Astrocyte (in vitro differentiated cells and primary cell): ENCODE measurements at regions not wholly inside any gene's neighbourhood (a gene's known extent, or its start where the extent isn't known, plus 50 kb on each side); places are given as distances from the start of the nearest gene placed in this dataset.

ENCODE experiments used
- DNase-seq: peaks from one replicate; pipeline ENCODE4 v3.0.0-alpha.2; 2010; ENCODE audit warnings: low read depth
- FAIRE-seq: peaks from 2 replicates; lab custom pipeline; 2011; peaks lifted over from hg19 to GRCh38; lab: Jason Lieb, UNC
- H2AFZ ChIP-seq: 2 replicates; pipeline ENCODE4 v1.6.0; 2012; ENCODE audit warnings: low read depth, low read length, inconsistent platforms
- H3K27ac ChIP-seq: 2 replicates; pipeline ENCODE4 v1.5.1; 2011; ENCODE audit warnings: low read depth, low read length, inconsistent platforms
- H3K27me3 ChIP-seq: 2 replicates; pipeline ENCODE4 v1.6.0; 2011; ENCODE audit warnings: low read length, inconsistent platforms; ENCODE audit not compliant: insufficient read depth
- H3K36me3 ChIP-seq: 2 replicates; pipeline ENCODE4 v1.5.1; 2011; ENCODE audit warnings: low read length, inconsistent platforms; ENCODE audit not compliant: insufficient read depth
- H3K4me1 ChIP-seq: 2 replicates; pipeline ENCODE4 v1.5.1; 2011; ENCODE audit warnings: low read length, inconsistent platforms; ENCODE audit not compliant: insufficient read depth
- H3K4me2 ChIP-seq: 2 replicates; pipeline ENCODE4 v1.6.0; 2012; ENCODE audit warnings: low read length, inconsistent platforms
- H3K4me3 ChIP-seq: 2 replicates; pipeline ENCODE4 v1.5.1; 2011; ENCODE audit warnings: low read depth, mild to moderate bottlenecking, low read length, inconsistent platforms; ENCODE audit not compliant: insufficient read depth
- H3K79me2 ChIP-seq: 2 replicates; pipeline ENCODE4 v1.6.0; 2012; ENCODE audit warnings: mild to moderate bottlenecking, low read length, inconsistent platforms; ENCODE audit not compliant: insufficient read depth
- H3K9ac ChIP-seq: 2 replicates; pipeline ENCODE4 v1.6.0; 2012; ENCODE audit warnings: mild to moderate bottlenecking, low read length, inconsistent platforms
- H3K9me3 ChIP-seq: 2 replicates; pipeline ENCODE4 v1.5.1; 2012; ENCODE audit warnings: low read depth, mild to moderate bottlenecking, low read length, inconsistent platforms; ENCODE audit not compliant: insufficient read depth
- H4K20me1 ChIP-seq: 2 replicates; pipeline ENCODE4 v1.6.0; 2012; ENCODE audit warnings: low read length, inconsistent platforms; ENCODE audit not compliant: insufficient read depth
- H3K27ac Mint-ChIP-seq: one replicate; pipeline ENCODE4 v1.8.0; 2021; ENCODE audit warnings: mild to moderate bottlenecking, mixed read lengths; ENCODE audit not compliant: unreplicated experiment
- H3K27me3 Mint-ChIP-seq: one replicate; pipeline ENCODE4 v1.8.0; 2021; ENCODE audit warnings: low read depth, mixed read lengths; ENCODE audit not compliant: unreplicated experiment
- H3K36me3 Mint-ChIP-seq: one replicate; pipeline ENCODE4 v1.8.0; 2021; ENCODE audit warnings: low read depth, mixed read lengths; ENCODE audit not compliant: unreplicated experiment
- H3K4me1 Mint-ChIP-seq: one replicate; pipeline ENCODE4 v1.8.0; 2021; ENCODE audit warnings: low read depth, mixed read lengths; ENCODE audit not compliant: unreplicated experiment
- H3K4me3 Mint-ChIP-seq: one replicate; pipeline ENCODE4 v1.8.0; 2021; ENCODE audit warnings: mild to moderate bottlenecking, moderate library complexity, mixed read lengths; ENCODE audit not compliant: unreplicated experiment
- H3K9me3 Mint-ChIP-seq: one replicate; pipeline ENCODE4 v1.8.0; 2021; ENCODE audit warnings: mild to moderate bottlenecking, mixed read lengths; ENCODE audit not compliant: unreplicated experiment
- EZH2 ChIP-seq: IDR thresholded peaks from 2 replicates; pipeline ENCODE4 v1.6.1; 2012; ENCODE audit warnings: mild to moderate bottlenecking, low read length, inconsistent platforms; ENCODE audit not compliant: insufficient read depth
- TF ChIP-seq, protein P1 (sequence below): IDR thresholded peaks from 2 replicates; pipeline ENCODE4 v1.5.1; 2011; ENCODE audit warnings: low read depth, mild to moderate bottlenecking, inconsistent platforms, low read length, moderate library complexity; ENCODE audit not compliant: insufficient read depth

DNA sequence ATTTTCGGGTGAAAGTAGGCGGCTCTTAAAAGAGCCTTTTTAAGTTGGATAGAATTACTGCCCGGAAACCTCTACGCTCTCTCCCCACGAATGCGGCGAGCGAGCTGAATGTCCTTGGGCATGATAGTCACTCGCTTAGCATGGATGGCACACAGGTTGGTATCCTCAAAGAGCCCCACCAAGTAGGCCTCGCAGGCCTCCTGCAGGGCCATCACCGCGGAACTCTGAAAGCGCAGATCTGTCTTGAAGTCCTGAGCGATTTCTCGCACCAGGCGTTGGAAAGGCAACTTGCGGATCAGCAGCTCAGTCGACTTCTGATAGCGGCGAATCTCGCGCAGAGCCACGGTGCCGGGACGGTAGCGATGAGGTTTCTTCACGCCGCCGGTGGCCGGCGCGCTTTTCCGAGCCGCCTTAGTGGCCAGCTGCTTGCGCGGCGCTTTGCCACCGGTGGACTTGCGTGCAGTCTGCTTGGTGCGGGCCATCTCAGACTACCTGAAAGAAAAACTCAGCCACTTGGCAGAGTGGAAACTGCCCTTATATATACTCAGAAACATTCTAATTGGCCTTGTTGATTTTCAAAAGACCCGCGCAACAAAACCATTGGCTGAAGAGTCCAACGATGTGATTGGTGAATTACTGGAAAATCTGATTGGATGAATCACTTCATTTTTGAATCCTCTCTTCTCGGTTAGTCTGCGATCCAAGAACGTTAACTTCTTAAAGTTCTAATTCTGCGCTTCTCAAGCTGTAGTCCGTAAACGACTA, 93.9 kb upstream of the BTN3A2 start:
- Histone ChIP-seq H3K4me2 (peak overlapping the region; percentile 90), H3K4me3 (peak overlapping the region; percentile 73), H2AFZ (peak overlapping the region; percentile 79), H4K20me1 (no peaks in the 10 kb centered on the region), H3K27ac (peak overlapping the region; percentile 78), H3K9me3 (no peaks in the 10 kb centered on the region), H3K36me3 (no peaks in the 10 kb centered on the region), H3K4me1 (peaks cover 26% of the 10 kb centered on the region), H3K79me2 (no peaks in the 10 kb centered on the region), H3K27me3 (no peaks in the 10 kb centered on the region), H3K9ac (peak overlapping the region; percentile 88)
- Mint-ChIP-seq H3K4me1 (peaks cover 7% of the 10 kb centered on the region), H3K4me3 (no peak overlapping the region), H3K36me3 (no peaks in the 10 kb centered on the region), H3K27me3 (no peaks in the 10 kb centered on the region), H3K27ac (peak overlapping the region; percentile 86), H3K9me3 (no peaks in the 10 kb centered on the region)
- DNase-seq (peak; percentile 76), FAIRE-seq (no peak)
- TF ChIP-seq, protein P1, sequence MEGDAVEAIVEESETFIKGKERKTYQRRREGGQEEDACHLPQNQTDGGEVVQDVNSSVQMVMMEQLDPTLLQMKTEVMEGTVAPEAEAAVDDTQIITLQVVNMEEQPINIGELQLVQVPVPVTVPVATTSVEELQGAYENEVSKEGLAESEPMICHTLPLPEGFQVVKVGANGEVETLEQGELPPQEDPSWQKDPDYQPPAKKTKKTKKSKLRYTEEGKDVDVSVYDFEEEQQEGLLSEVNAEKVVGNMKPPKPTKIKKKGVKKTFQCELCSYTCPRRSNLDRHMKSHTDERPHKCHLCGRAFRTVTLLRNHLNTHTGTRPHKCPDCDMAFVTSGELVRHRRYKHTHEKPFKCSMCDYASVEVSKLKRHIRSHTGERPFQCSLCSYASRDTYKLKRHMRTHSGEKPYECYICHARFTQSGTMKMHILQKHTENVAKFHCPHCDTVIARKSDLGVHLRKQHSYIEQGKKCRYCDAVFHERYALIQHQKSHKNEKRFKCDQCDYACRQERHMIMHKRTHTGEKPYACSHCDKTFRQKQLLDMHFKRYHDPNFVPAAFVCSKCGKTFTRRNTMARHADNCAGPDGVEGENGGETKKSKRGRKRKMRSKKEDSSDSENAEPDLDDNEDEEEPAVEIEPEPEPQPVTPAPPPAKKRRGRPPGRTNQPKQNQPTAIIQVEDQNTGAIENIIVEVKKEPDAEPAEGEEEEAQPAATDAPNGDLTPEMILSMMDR, result no peak
- TF ChIP-seq EZH2, result no peak

DNA sequence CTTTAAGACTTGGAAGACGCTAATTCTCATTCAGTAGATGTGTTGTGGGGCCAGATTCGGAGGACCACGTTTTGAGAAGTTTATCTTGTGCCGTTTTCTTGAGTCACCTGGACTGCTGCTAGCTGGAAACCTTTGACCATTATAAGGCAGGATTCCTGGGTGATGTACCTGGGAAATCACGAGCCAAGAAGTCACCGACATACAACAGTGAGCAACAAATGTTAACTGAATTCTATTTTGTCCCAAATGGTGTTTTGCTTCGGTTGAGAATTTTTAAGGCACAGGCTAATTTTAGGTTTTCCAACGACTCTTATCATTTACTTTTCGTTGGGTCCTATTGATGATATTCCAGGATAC, 93.4 kb upstream of the BTN3A2 start:
- H3K27me3 ChIP-seq, result no peaks in the 10 kb centered on the region
- no peaks in the 10 kb centered on the region for H3K36me3 ChIP-seq
- Mint-ChIP-seq H3K4me3 (no peak overlapping the region), H3K4me1 (peaks cover 7% of the 10 kb centered on the region), H3K27ac (peak overlapping the region; percentile 86), H3K9me3 (no peaks in the 10 kb centered on the region), H3K36me3 (no peaks in the 10 kb centered on the region), H3K27me3 (no peaks in the 10 kb centered on the region)
- H3K4me1 ChIP-seq, result peaks cover 26% of the 10 kb centered on the region
- H3K4me3 ChIP-seq, result peak overlapping the region; percentile 73
- no peaks in the 10 kb centered on the region for H4K20me1 ChIP-seq
- H2AFZ ChIP-seq, result peak overlapping the region; percentile 86
- no peak for FAIRE-seq
- H3K9ac ChIP-seq, result peak overlapping the region; percentile 88
- H3K79me2 ChIP-seq, result no peaks in the 10 kb centered on the region
- DNase-seq, result no peak
- TF ChIP-seq, protein P1, result no peak
- no peak for TF ChIP-seq EZH2
- H3K9me3 ChIP-seq, result no peaks in the 10 kb centered on the region
- peak overlapping the region; percentile 78 for H3K27ac ChIP-seq
- peak overlapping the region; percentile 90 for H3K4me2 ChIP-seq

DNA sequence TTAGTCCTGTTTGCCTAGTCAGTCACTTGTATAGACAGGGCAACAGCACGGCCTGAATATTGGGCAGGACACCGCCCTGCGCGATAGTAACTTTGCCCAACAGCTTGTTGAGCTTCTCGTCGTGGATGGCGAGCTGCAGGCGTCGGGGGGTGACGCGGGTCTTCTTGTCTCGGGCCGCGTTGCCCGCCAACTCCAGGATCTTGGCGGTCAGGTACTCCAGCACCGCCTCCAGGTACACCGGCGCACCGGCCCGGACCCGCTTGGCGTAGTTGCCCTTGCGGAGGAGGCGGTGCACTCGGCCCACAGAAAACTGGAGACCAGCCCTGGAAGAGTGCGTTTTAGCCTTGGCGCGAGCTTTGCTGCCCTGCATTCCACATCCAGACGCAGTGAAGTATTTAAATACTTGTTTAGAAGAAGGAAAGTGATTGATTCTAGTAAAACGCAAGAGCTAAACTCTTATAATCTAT, 92.8 kb upstream of the BTN3A2 start:
- Histone ChIP-seq H3K4me2 (peak overlapping the region; percentile 90), H3K79me2 (no peaks in the 10 kb centered on the region), H4K20me1 (no peaks in the 10 kb centered on the region), H3K4me3 (peak overlapping the region; percentile 73), H3K9ac (peak overlapping the region; percentile 88), H3K36me3 (no peaks in the 10 kb centered on the region), H3K9me3 (no peaks in the 10 kb centered on the region), H3K27ac (peak overlapping the region; percentile 78), H3K4me1 (peaks cover 26% of the 10 kb centered on the region), H2AFZ (peak overlapping the region; percentile 86), H3K27me3 (no peaks in the 10 kb centered on the region)
- Mint-ChIP-seq H3K36me3 (no peaks in the 10 kb centered on the region), H3K27me3 (no peaks in the 10 kb centered on the region), H3K9me3 (no peaks in the 10 kb centered on the region), H3K4me3 (no peak overlapping the region), H3K4me1 (peaks cover 7% of the 10 kb centered on the region), H3K27ac (peak overlapping the region; percentile 86)
- FAIRE-seq (no peak), DNase-seq (no peak)
- no peak for TF ChIP-seq EZH2
- TF ChIP-seq, protein P1, result no peak
